NCI-H446 treated with DMSO at 0.1 percent for 48 hours (cell line): ENCODE measurements at regions not wholly inside any gene's neighbourhood (a gene's known extent, or its start where the extent isn't known, plus 50 kb on each side); places are given as distances from the start of the nearest gene placed in this dataset.

ENCODE experiments used
- DNase-seq: peaks from one replicate; lab custom pipeline; 2025; lab: John Stamatoyannopoulos, UW

DNA sequence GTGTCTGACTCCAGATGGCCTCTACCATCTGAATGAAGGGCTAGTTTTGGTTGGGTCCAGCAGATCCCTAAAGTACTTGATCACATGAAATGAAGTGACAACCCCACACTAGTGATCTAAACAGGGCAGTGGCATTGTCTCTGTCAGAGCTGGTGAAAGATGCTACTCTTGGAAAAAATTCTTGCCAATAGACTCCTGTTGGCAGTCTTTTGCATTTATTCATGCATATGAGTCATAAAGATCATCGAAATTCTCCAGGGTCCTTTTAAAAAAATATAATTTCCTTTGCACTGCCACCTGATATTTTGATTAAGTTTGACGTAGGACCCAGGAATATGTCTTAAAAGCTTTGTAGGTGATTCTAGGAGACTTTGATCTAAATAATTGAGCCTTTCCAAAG, 135.1 kb upstream of the ELL2 start:
- DNase-seq: no peak

DNA sequence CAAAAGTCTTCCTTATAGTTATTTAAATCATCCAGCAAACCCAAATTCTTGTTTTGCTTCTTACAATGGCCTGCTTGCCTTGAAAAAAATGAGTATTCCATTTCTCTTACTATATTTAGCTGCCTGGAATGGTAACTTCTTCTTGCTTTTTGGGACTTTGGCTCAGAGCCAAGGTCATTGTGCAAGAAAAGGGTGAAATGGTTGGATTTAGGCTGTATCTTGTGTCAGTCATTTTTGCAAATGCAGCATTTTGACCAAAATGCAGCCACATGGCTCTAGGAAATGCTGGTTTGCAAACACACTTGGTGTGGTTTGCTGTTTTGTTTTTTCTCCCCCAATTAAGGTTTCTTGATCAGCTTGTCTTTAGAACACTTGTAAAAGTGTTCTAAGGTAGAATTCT, 133.3 kb upstream of the ELL2 start:
- no peak for DNase-seq

DNA sequence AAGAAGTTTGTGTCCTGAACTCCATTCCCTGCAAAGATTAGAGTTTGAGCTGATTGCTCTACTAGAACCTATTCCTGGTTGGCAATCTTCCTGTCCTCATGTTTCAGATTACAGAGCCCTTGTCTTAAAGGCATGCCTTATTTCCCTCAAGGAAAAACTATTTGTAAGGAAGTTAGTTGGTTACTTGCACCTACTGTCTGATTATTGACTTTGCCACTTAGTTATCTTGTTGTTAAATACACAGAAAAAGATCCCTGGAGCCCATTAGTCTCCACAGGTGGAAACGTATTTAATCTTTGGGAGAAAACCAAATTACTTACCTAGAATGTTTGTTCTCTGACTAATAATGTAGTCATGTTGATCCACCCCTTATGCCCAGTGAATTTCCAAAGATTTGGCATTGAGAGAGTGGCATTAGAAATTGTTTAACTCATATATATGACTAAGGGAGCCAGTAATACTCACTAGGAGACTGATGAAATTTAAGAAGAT, 132.3 kb upstream of the ELL2 start:
- no peak for DNase-seq

DNA sequence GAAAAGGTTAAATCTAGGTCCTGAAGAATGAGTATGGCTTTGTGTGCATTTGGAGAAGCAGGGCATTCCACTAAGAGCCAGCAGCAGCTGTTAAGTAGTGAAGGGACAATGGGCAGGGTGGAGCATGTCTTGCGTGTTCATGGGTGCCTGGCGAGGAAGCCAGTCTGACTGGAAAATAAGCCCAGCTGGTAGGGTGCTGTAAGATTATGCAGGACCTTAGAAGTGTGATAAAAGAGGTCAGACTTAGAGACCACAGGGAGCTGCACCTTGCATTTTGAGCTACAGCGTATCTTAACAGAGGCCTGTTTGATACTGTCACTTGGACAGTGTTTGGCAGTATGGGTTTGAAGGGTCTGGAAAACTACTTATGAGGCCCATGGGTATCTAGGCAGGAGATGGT, 131.7 kb upstream of the ELL2 start:
- DNase-seq: no peak

DNA sequence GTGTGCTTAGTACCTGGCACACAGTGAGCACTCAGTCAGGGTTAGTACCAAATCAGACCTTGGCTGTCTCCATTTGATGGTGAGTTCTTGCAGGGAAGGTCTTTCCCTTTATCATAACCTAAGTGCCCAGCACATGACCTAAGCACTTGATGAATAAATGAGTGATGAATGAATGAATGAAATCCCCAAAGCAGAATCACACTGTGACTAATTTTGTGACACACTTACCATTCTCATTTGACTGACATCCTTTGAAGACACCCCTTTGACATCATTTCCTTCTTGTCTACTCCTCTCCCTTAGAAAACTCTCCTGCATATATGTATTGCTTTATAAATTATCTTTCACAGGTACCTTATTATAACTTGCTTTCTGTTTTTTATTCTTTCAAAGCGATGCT, 130.2 kb upstream of the ELL2 start:
- no peak for DNase-seq

DNA sequence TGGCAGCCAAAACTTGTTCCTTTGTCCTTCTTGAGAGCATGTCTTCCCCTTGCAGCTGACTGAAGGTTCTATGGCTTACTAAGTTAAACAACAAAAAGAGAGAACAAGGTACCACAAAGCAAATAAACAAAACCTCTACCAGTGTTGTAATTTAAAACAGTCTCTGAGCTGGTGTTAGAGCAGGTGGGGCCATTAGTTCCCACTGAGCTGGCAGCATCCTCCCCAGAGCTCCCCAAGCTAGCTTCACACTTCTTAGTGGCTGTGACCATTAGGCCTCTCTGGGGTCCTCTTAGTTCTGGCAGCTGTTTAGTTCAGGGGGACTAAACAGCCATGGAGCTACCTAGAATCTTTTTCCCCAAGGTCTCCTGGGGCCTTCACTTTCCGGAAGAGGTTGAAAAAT, 128.6 kb upstream of the ELL2 start:
- no peak for DNase-seq

DNA sequence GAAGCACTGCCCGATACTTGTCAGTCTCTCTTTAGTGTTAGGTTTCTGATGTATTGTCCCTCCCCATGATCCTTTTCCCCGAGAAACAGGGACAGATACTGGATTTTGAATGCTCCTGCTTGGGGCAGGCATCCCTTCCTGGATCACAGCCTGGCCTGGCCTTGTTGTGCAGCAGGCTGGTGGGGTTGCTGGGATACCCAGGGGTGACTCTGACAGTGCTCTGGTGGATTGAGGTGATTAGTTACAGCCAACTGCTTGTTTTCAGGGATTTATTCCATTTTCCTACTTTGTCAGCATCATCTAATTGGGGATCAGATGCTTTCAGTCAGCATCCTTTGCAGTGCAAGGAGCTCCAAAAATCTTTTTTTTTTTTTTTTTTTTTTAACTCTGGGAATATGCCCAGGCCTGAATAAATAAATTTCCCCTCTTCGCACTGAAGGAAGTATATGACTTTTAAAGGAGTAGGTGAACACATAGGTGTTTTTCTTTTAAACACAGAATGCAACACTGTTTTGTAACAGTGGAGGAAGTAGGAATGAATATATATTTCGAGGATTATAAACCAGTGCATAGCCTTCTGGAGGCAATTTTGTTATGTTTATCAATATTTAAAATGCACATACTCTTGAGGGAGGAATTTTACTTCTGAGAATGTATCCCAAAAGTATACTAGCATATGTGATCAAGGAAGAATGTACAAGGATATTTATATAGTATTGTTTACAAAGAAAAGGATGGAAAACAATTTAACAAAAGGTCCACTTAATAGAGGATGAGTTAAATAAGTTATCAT, 127.3 kb upstream of the ELL2 start:
- no peak for DNase-seq

DNA sequence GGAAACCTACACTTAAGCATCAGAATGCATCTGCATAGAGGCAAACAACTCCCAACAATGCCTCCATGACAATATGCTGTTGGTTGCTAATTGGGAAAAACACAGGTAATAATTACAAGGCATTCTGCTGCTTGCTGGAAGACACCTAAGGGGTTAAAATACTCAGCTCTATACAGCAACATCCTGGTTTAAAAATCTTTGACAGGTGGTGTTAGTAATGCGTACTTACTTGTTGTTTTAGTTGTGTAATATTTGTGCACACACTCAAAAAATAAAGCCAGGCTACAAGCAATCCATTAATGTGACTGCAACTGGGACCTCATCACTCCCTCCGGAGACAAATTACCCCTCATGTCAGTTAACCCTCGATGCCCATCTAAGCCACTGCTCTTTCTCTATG, 126.3 kb upstream of the ELL2 start:
- DNase-seq: no peak

DNA sequence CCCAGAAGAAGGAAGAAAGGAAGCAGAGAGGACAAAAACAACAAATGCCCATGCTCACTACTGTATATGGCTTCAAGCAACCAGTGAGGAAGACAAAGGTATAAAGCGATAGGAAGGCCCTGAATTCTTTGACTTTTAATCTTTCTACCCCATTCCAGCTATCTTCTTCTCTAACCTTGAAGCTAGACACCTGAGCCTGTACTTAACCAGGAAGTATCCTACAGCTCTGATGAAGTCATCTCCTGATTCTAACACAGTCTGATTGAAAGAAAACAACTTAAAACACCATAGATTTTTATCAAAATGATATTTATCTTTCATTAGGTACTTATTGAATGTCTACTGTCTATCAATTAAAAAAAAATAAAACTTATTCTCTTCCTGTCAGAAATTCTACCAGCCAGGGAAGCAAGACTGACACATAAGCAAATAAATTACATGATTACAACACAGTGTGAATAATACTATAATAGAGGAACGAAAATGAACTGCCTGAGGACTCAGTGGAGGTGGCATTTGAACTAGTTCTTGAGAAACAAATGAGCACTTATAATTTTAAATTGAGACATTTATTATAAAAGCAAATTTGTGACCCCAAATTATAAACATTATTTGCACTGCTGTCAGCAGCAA, 123.3 kb upstream of the ELL2 start:
- no peak for DNase-seq

DNA sequence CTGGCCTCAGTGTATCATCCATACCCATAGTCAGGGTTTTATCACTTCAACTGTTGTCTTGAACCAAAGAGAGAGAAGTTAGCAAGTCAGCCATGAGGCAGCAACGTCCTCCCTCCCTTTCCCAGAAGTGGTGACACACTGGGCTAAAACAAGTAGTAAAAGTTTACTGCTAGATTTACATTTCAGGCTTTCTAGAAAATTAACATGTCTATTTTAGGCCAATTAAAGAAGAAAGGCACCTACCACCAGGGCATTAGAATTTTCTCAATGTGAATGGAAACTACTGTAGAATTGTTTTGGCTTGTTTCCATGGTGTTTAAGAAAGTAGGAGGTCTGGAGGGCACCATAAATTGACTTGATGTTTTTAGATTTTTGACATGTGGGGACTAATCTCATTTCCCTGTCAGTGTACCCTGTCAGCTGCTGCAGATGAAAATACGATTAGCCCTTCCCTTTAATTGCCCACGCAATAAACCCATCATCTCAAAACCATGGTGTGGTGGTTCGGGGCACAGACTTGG, 121.8 kb upstream of the ELL2 start:
- DNase-seq: no peak

DNA sequence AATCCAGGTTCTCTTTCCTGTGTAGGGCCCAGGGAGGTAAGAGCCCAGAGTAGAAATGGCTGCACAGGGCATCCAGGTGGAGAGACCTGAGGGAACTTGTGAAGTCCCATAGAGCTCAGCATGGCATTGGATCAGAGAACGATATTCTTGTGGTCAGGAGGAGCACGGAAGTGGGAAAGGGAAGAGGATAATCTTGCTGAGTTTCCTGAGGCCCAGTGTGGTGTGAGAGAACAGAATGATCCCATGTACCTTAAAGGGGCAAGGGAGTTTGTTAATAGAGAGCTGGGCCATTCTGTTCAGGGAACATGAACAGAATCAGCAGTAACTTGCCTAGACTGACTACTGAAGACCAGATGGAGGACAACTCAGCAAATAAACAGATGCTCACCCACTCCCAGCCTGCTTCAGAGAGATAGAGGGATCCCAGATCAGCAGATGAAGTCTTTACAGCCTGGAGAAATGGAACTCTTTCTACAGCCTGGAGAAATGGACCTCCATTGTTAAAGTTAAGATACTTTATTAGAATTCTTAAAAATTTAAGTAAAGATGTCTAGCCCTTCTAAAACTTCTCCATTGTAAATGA, 119.7 kb upstream of the ELL2 start:
- no peak for DNase-seq

DNA sequence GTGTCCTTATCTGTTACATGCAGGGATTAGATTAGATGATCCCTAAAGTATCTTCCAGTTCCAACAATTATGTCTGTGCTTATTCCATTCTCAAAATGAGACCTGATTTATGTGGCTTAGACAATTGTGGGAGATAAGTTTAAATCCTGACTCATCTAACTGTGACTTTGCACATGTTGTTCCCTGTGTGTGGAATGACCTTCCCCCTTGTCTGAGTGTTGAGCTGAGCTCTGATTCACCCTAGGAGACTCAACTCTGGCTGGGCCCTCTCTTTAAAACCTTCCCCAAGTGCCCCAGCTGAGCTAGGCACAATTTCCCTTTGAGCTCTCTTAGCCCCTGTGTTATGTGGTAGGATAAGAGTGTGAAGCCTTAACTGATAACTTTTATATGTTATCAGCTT, 118.9 kb upstream of the ELL2 start:
- no peak for DNase-seq

DNA sequence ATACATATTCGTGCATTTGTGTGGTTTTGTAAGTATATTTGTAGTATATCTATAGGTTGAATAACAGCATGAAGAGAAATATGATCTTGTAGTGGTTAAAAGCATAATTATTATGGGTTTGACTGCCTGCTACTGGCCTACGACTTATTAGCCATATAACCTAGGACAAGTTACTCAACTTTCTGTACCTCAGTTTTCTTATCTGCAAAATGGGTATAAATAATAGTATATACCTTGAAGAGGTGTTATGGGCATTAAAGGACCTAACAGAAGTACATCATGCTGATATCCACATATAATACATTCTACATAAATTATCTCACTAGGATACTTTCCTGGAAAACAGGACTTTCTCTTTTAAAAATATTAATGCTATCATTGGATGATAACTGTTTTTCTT, 118.3 kb upstream of the ELL2 start:
- DNase-seq: no peak

DNA sequence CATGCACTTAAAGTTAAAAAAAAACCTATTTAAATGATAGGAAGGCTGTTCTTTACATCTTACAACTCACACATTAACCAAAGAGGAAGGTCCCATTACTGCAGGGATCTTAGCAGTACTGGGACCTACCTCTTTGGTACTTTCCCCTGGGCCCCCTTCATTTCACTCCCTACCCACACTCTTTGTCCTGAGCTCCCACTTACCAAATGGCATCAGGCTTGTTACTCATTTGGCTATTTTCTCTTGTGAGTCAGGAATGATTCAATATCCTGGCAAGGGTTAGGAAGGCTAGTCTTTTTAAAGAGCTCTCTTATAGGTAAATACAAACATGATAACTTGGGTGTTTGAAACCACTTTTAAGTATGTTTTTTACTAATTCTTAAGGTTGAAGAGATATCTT, 117.4 kb upstream of the ELL2 start:
- no peak for DNase-seq

DNA sequence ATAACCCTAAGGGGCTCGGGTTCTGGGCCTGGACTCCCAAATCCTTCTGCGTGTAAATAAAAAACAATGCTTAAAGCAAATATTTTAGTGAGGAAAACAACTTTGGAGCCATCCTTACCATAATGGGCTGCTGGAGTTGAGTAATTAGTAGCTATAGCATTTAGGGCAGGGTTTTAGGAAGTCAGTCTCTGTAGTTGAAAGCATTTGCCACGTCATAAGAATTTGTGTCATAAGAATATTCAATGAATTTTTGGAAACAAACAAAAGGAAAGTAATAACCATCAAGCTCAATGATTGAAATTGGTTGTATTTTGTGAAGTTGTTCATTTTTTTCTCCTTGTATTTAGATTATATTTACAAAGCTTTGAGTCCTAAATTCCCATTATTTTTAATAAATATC, 114.8 kb upstream of the ELL2 start:
- DNase-seq: no peak

DNA sequence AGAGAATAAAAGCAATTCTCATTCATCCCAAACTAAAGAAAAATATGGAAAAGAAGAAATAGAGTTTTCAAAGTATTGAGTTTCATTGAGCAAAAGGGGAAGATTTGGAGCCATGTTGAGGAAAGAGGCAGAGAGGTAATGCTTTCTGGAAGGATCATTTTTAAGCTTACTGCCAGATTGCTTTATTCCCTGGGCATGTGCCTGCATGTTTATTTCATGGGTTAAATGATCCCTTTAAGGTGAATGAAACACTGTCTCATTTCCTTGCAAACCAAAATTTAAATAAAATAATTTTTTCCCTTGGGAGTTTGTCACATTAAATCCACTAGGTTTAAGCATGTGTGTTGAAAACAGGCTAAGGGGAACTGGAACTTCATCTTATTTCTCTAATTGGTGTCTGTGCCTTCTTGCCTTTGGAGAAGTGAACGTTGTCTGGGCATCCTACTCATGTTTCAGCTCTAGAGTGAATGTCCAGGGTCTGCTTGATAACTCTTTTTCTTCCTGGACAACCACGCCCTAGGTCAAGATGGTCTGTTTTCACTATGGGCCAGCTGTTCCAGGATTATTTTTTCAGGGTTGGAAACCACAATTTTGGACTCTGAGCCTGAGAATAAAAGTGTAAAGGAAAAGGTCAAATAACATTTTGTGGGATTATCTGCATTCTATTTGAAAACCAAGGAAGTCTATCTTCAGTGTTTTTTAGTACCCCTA, 114.1 kb upstream of the ELL2 start:
- DNase-seq: no peak

DNA sequence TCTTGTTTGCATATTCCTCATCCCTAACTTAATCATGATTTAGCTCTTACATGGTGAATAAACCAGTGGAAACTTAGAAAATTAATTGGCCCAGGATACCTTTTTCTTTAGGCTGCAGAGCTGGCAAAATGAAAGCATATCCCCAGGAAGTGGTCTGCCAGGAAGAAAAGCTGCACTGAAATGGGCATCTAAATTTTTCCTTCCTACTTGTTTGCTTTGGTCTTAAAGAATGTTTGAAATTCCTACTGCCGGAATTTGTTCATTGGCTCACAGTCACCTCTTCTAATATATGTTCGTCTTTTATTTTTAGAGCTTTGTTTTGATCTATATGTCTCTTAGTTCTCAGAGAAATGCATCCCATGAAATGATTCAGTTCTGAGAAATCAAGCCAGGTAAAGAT, 113.2 kb upstream of the ELL2 start:
- DNase-seq: no peak

DNA sequence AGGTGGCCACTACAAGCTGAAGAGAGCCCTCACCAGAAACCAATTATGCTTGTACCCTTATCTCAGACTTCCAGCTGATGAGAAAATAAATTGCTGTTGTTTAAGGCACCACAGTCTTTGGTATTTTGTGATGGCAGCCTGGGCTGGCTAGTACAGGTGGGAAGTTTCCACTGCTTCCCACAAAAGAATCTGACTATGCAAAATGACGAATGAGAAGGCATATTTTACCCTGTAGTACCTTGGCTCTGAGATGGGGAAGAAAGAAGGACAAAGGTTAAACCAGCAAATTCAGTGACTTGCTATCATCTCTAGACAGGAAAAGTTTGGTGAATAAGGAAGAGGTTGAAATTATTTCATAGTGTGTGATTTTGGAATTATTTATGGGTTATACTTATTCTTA, 112.8 kb upstream of the ELL2 start:
- no peak for DNase-seq

DNA sequence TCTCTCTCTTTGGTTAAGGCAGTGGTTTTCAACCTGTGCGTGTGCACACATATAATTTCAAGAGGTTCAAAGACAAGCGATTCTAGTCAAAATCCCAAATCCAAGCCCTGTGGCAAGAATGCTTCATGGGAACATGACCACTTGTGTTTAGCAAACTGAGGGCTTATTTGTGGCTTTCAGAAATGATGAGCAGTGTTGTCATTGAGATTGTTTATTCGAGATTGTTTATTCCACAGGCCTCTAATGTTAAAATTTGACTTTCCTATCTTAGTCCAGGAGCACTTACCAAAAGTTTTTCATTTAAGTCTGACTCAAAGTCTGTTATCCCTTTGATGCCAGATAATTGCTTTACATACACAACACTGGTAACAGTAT, 111.1 kb upstream of the ELL2 start:
- DNase-seq: no peak

DNA sequence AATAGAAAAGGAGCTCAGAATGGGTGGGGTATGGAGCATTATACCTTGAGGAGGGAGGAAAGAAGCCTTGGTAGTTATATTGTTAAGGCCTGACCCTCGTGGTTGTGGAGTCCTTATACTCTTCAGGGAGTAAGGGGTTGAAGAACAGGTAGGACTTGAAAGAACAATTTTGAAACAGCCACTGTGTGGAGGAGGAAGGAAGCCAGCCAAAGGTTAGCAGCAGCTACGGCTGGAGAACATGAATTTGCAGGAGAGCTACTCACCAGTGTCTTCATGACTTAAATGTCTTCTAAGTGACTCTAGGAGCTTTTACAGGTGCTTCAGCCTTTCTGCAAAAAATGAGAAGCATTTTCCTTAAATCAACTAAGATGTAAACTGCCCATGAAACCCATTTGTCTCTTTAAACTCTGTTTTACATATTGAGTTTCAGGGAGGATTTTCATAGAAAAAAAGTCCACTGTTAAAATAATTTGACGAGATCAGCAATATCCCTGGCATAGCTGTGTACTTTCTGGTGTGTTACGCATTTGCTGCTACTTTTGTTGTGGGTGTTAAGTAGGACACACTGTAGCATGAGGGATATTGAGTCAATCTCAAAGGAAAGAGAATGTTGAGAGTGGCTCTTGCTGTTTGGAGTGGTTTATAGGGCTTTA, 110.6 kb upstream of the ELL2 start:
- DNase-seq: no peak

DNA sequence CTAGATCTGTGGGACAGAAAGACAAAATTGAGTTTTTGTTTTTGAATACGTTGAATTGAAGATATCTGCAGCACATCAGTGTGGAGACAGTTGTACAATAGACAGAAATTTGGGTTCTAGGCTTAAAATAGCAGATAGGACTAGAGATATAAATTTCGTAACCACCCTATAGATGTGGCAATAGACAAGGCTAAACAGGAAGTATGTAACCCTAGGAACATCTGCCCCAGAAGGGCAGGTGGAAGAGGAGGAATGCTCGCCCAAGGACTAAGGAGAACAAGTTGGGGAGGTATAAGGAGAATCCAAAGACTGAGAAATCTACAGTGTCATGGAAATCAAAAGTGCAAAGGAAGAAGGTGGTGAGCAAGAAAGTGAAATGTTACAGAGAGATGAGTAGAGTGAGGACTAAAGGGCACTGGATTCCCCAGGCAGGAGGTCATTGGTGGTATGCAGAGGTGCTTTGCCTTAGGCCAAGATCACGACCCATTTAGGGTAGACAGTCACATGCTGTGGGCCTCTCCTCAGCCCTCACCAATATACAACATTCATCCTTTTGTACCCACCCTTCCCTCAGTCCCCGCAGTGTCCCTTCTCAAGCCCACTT, 109.1 kb upstream of the ELL2 start:
- DNase-seq: no peak
